MV-4-11 (cell line): ENCODE measurements at regions not wholly inside any gene's neighbourhood (a gene's known extent, or its start where the extent isn't known, plus 50 kb on each side); places are given as distances from the start of the nearest gene placed in this dataset.
A peak's percentile ranks its signal among the peaks of the same experiment; 100 is the strongest.

Experiments
- DNase-seq: peaks from one replicate; lab custom pipeline; 2025; lab: John Stamatoyannopoulos, UW

- DNase-seq = no peak
Observed at GRCh38 chr11:104655066-104655465, 243.2 kb downstream of the CASP12 start.

DNA sequence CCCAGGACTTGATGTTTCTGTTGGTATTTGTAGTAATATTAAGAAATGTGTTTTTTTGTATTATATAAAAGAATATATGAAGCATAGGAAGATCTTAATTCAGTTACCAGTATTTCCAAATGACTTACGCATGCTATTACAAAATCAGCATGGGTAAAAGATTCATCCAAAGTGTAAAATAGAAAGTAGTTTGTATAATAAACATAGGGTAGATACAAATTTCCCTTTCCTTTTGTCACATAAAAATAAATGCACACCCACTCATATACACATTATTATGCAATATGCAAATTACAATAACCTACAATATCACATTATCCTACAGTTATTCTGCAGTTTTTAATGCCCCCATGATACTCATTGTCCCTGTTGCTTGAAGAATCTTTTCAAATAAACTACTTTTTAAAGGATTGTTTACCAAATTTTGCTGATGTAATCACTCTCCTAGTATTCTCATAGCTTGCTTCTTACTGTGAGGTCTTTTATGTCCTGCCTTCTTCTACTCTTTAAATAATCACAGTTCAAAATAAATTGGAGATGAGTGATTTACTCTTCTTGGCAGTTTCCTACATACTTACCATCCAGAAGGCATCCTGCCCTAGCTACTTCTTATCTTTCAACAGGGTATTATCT is 244.0 kb downstream of the CASP12 start:
- no peak for DNase-seq

GRCh38 chr11:104653407-104653806 is 244.9 kb downstream of the CASP12 start:
- DNase-seq = peak; percentile 86

- DNase-seq = no peak
Observed at GRCh38 chr11:104652996-104653395, 245.3 kb downstream of the CASP12 start.

DNA sequence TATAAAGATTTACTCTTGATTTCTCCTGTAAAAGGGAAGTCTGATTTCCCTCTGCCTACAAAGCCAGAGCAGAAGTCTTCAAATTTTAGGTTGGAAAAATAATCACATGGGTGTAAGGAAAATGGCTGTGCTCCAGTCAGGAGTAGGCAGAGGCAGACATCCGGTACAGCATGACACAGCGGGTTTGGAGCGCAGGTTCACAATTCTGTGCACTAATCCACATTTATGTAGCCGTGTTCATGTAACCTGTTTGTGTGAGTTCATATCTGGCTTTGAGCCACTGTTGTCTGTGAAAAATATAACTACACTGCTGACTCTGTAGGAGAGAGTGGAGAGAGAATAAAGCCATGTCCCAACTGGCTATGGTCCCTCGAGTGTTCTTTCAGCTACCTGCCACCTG is 248.0 kb downstream of the CASP12 start:
- no peak for DNase-seq

- peak; percentile 61 for DNase-seq
Observed at GRCh38 chr11:104649002-104649401, 249.3 kb downstream of the CASP12 start.

DNA sequence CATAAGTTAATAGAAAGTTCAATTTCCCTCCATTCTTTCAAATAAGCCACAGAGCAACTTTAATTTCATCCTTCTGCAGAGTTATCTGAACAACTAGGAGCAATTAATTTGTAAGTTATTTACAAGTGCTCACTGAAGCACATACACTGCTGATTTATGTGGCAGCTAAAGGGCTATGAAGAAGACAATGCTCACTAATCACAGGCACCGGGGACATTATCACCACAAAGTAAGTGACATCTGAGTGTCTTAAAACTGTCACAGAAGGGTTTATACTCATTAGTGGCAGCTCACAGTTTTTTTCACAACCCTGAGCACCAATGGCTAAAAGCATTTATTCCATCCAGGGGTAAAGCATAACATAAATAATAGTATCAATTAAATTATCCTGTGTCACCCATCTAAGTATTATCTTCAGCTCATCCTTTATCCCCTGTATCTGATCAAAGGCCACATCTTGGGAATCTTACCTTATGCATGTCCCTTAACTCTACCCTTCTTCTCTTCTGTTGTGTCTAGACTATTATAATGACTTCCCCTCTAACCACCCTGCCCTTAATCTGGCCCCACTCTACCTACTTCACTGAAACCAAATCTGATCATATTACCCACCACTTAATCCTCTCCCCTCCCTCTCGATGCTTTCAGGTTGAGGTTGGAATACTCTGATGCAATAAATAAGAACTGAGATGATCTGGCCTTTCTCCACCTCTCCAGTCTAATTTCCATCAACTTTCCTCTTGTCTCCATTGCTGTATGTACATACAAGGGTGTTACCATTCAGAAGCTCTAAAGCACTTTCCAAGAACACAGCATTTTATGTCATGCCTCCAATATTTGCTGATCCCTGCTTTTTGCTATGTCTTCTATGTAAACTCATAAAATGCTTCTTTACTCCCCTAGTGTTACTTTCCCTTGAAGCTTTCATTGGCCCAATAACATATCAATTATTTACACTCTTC is 252.7 kb downstream of the CASP12 start:
- no peak for DNase-seq

GRCh38 chr11:104637662-104638170 is 260.5 kb downstream of the CASP12 start:
- DNase-seq = no peak

DNA sequence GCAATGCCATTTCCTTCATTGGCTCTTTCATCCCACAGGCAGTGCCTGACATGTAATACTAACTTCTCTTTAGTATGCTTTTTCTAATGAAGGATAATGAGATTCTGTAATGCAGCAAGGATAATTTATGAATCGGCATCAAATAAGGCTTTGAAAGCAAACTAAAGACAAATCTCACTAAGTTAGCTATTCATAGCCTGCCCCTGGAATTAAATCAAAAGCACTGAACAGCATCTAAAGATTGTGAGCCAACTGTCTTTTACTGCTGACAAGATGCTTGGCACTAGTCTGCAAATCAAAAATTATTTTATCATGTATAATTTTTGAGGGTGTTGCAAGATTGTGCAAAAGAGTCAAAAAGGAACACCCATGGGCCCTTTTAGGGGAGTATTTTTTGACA is 265.0 kb downstream of the CASP12 start:
- DNase-seq = no peak

DNA sequence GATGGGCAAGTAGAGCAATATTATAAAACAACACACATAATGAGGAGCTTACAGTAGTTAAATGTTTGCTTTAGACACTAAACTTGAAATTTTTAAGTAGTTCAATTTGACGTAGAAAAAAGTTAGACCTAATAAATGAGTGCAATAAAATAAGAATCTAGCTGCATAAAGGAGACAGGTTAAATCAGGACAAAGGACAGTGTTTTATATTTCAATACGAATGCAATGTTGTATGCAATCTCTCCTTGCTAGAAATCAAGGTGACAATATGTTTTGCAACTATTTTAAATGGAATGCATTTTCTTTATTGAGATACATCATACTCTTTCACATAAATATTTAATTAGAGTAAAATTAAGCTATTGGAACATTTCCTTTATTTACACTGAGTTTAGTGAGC is 267.9 kb downstream of the CASP12 start:
- DNase-seq = no peak

DNA sequence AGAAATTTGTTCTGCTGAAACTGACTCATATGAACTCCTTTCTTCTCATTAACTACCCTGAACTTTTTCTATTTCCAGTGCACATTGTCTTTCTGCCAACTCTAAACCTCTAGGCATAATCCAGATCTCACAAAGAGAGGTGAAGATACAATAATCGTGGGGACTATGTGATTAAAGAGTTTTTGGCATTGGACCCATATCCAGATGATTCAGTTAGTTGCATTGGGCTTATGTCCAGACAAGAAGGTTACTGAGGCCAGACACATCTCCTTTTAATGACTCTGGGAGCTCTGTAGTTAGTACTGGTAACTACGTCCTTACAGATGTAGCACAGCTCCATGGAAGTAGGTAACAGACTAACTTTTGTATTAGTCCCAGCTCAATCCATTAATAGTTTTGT is 273.0 kb downstream of the CASP12 start:
- no peak for DNase-seq

DNA sequence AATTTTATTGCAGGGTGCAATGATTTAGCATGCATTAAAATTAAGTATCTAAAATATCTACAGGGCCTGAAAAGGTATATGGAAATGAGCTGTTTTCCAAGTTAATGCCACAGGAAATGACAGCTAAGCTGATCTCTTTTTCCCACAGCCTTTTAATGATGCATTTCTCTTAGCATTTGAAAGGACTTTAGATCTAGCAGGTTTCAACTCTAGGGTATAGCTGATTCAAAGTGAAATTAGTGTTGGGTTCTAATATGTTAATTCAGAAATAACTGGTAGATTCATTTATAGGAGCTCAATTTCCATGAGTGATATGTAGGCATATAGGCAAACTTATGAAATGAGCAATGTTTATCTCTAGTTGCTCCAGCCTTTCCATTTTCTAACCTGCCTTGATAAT is 274.2 kb downstream of the CASP12 start:
- DNase-seq = no peak

DNA sequence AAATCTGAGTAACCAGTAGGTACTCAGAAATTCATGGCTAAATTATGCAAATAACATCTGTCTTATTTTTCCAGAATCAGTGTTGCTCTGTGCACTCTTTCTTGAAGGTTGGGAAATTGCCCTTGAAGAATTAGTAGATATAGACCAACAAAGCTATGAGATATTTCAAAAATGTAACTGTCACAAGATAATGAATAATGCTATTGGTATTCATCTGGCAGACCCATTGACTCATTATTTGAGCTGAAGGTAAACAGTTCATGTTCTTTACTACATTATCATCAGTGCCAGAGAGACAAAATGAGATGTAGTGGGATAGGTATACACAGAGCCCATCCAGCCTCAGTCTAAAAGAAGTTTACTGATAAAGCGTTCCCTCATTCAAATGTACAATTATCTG is 274.7 kb downstream of the CASP12 start:
- no peak for DNase-seq

DNA sequence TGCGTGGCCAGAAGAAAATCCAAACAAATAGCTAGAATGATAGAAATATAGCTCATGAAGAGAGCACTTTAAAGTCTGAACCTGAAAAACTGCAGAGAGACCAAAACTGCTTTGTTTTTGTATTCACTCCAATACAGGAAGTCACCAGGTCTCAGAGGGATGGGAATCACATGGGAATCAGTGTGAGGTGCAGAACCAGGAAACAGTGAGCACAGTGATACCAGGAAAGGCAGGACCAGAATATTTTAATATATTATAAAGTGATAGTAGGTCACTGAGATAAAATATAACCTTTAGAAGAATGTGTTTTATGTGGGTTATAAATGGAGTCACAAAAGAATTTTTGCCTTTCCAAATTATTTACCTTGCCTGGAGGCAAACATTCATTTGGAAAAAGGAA is 277.3 kb downstream of the CASP12 start:
- DNase-seq = no peak

- no peak for DNase-seq
Observed at GRCh38 chr11:104619751-104620150, 278.5 kb downstream of the CASP12 start.

DNA sequence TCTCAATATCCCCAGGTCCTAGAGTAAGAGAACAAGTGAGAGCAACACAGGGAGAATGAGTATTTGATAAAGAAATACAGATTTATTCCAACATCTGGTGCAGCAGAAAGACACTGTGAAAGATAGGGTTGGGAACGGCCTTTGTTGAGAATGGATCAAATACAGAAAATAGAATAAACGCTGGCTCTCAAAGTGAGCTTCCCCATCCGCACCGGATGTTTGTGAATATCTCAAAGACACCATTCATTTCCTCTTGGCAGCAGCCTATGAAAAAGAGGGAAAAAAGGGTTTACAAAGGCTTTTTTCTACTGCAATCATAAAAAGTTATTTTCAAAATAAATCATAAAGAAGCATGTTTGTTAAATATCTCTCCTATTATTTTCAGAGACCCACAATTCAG is 279.3 kb downstream of the CASP12 start:
- DNase-seq = no peak

DNA sequence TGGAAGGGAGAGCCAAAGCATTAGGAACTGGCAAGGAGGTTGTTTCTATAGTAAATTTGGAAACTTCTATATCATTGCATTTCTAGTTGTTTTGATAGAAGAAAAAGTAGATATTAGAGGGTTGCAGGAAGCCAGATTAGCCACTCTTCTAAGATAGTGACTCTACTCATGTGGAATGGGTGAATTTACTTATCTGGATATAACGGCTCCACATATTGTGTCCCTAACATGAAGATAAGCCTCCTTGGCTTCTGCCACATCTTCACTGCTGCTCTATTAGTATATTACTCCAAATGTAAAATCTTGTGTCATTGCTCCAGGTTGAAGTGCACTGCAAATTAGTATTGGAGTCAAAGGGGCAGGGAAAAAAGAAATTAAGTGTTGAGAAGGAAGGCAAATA is 283.3 kb downstream of the CASP12 start:
- no peak for DNase-seq

DNA sequence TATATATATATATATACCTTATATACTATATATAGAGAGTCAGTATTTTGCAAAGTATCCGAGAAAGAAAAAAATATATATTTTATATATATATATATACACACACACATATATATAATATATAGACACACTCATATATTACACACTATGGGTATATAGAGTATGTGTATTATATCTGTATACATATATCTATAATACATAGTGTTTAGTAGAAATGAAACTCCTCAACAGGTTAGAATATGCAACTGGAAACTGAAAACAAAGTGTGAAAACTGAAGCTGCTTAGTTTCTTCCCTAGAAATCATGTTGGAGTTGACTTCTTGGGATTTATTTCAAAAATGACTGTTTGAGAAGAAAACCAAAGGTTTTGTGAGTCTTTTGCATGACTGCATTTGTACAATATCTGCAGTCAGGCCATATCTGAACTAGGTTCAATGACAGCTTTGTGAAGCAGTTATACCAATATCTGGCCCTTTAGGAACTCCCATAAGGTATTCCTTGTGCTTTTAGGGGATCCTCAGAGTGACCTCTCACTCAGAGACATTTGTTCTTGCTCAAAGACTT is 284.1 kb downstream of the CASP12 start:
- DNase-seq = no peak

GRCh38 chr11:104610635-104611034 is 287.6 kb downstream of the CASP12 start:
- DNase-seq = no peak

DNA sequence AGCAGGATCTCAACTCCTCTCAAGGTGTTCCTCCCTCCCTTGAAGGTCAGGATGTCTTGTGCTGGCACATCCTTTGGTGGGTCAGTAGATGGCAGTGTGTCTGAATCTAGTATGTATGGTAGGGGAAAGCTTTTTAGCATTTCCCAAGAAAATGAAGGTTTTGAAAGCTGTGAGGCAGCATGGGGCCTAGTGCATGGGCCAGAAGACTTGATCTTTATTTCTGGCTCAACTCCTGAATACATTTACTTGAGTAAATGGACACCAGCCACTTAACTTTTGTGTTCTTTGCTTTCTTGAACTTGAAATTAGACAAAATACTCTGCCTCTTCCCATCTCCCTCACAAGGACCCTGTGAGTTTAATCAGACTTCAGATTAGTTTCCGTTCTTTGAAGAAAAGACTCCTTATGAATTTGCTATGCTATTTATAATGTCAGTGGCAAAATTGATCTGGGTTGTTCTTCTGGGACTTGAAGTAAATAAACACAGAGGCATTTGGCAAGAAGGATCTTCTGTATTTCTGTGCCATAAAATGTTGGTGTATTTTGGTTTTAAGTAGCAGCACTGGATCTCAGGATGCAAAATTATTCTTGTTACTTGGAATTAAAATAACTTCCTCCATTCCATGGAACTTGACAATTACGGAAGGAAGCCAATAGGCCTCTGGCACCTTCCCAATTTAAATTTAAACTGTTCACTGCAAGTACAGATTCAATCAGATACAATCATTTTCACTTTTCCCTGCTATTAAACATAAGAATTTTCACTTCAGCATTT is 288.8 kb downstream of the CASP12 start:
- peak; percentile 74 for DNase-seq

DNA sequence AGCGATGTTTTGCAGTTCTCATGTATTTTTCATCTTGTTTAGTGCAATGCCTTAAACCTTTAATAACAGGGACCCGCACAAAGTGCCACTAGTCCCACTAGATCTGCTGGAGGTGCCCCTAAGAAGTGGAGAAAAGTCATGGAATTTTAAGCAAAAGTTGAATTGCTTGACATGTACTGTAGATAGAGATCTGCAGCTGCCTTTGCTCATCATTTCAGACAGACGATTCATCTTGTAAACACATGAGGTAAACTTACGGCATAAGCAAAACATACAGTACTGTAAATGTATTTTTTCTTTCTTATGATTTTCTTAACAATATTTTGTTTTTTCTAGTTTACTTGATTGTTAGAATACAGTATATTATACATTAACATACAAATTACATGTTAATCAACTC is 295.6 kb downstream of the CASP12 start:
- no peak for DNase-seq
